Panc1 (cell line): ENCODE measurements at regions not wholly inside any gene's neighbourhood (a gene's known extent, or its start where the extent isn't known, plus 50 kb on each side); places are given as distances from the start of the nearest gene placed in this dataset.

Experiments
- ATAC-seq: fragments of 200-7000 bp; cut with Tn5 transposase; 2 replicates; pipeline ENCODE4 v1.9.1; 2020; ENCODE audit warnings: mild to moderate bottlenecking, moderate library complexity
- BruUV-seq: library from RNA; stranded (reverse); fragments of 400-500 nt; replicated peaks from 2 replicates; lab custom pipeline; 2021; lab: Mats Ljungman, UMichigan
- CTCF ChIA-PET: fragments of 300-600 bp; sonication (Branson Sonifier 250); formaldehyde crosslinking; loops from one replicate; lab custom pipeline; 2022; ENCODE audit warnings: antibody characterized with exemption; lab: Charles Lee
- POLR2A ChIA-PET: fragments of 300-600 bp; sonication (Branson Sonifier 250); formaldehyde crosslinking; loops from one replicate; lab custom pipeline; 2022; ENCODE audit warnings: antibody characterized with exemption; lab: Charles Lee
- DNase-seq: peaks from one replicate; pipeline ENCODE4 v3.0.0-alpha.2; 2010; ENCODE audit warnings: low read depth, low spot score
- H3K27ac ChIP-seq: 2 replicates; pipeline ENCODE4 v1.5.1; 2011; ENCODE audit warnings: mild to moderate bottlenecking, low read length, inconsistent platforms
- H3K27me3 ChIP-seq: fragments of 200-500 bp; sonication (Bioruptor generic); 2 replicates; pipeline ENCODE4 v1.6.0; 2014; ENCODE audit warnings: low read length, inconsistent platforms; ENCODE audit not compliant: control insufficient read depth, insufficient read depth
- H3K36me3 ChIP-seq: fragments of 200-500 bp; sonication (Bioruptor generic); 2 replicates; pipeline ENCODE4 v1.5.1; 2014; ENCODE audit warnings: inconsistent platforms, mild to moderate bottlenecking, low read length, moderate library complexity; ENCODE audit not compliant: control insufficient read depth, insufficient read depth
- H3K4me1 ChIP-seq: 2 replicates; pipeline ENCODE4 v1.5.1; 2011; ENCODE audit warnings: inconsistent platforms, mild to moderate bottlenecking, low read length, moderate library complexity; ENCODE audit not compliant: control insufficient read depth, insufficient read depth
- H3K4me3 ChIP-seq, 2 experiments: 2 replicates each; pipeline ENCODE4 v1.5.1; 2011 to 2012; ENCODE audit warnings: low read depth in 2 of 2, low read length in 2 of 2, mild to moderate bottlenecking in 2 of 2, inconsistent platforms in 1 of 2, moderate library complexity in 1 of 2
- H3K9me3 ChIP-seq: fragments of 200-500 bp; sonication (Bioruptor generic); 2 replicates; pipeline ENCODE4 v1.5.1; 2014; ENCODE audit warnings: low read depth, mild to moderate bottlenecking, inconsistent platforms, low read length, moderate library complexity; ENCODE audit not compliant: control insufficient read depth, insufficient read depth
- POLR2AphosphoS5 ChIP-seq: IDR thresholded peaks from 2 replicates; pipeline ENCODE4 v1.6.1; 2012; ENCODE audit warnings: mild to moderate bottlenecking, low read depth, low read length, moderate library complexity
- REST ChIP-seq, 2 experiments: IDR thresholded peaks; 2 replicates each; pipeline ENCODE4 v1.6.1; 2011 to 2012; ENCODE audit warnings: low read depth in 2 of 2, control low read depth in 1 of 2, low read length in 1 of 2, mild to moderate bottlenecking in 1 of 2, moderate library complexity in 1 of 2; ENCODE audit not compliant: insufficient read depth in 1 of 2
- SIN3A ChIP-seq: IDR thresholded peaks from 2 replicates; pipeline ENCODE4 v1.6.1; 2012; ENCODE audit warnings: low read depth, mild to moderate bottlenecking, low read length, moderate library complexity, borderline replicate concordance; ENCODE audit not compliant: insufficient read depth
- TCF7L2 ChIP-seq: IDR thresholded peaks from 2 replicates; pipeline ENCODE4 v1.6.1; 2011; ENCODE audit warnings: mild to moderate bottlenecking, low read depth, low read length, inconsistent platforms
- in situ Hi-C: cut with HindIII; loops from 2 replicates; pipeline ENCODE4 v1.10.0; 2016; ENCODE audit warnings: low sequenced_read_pairs, low pct_unique_long_range_greater_than_20kb
- intact Hi-C: fragments of 100-400 bp; cut with micrococcal nuclease; formaldehyde crosslinking; loops from one replicate; pipeline ENCODE4 v1.10.0; 2022; ENCODE audit not compliant: unreplicated experiment
- TF ChIP-seq, protein P1 (sequence below): fragments of 450-650 bp; IDR thresholded peaks from 2 replicates; pipeline ENCODE4 v1.5.1; 2017; ENCODE audit warnings: mild to moderate bottlenecking

GRCh38 chr3:3237979-3238378 is 58.5 kb upstream of the CRBN start:
- H3K9me3 ChIP-seq: no peaks in the 10 kb centered on the region
- no peak overlapping the region for H3K4me3 ChIP-seq
- ATAC-seq (no peak), DNase-seq (no peak)
- CTCF ChIA-PET: no interaction called here
- in situ Hi-C loops (no loop called here), intact Hi-C loops (no loop called here)
- no peak overlapping the region for H3K27ac ChIP-seq
- POLR2A ChIA-PET: no interaction called here
- no TSS peak for BruUV-seq
- no peaks in the 10 kb centered on the region for H3K36me3 ChIP-seq
- TF ChIP-seq POLR2AphosphoS5: no peak
- TF ChIP-seq SIN3A: no peak
- no peak for TF ChIP-seq REST (IDR thresholded peaks at IDR 0.05; ENCODE audit: insufficient read depth in 1 of 2, low read depth in 2 of 2, low read length in 1 of 2)
- TF ChIP-seq TCF7L2: no peak
- TF ChIP-seq, protein P1, sequence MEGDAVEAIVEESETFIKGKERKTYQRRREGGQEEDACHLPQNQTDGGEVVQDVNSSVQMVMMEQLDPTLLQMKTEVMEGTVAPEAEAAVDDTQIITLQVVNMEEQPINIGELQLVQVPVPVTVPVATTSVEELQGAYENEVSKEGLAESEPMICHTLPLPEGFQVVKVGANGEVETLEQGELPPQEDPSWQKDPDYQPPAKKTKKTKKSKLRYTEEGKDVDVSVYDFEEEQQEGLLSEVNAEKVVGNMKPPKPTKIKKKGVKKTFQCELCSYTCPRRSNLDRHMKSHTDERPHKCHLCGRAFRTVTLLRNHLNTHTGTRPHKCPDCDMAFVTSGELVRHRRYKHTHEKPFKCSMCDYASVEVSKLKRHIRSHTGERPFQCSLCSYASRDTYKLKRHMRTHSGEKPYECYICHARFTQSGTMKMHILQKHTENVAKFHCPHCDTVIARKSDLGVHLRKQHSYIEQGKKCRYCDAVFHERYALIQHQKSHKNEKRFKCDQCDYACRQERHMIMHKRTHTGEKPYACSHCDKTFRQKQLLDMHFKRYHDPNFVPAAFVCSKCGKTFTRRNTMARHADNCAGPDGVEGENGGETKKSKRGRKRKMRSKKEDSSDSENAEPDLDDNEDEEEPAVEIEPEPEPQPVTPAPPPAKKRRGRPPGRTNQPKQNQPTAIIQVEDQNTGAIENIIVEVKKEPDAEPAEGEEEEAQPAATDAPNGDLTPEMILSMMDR: no peak
- no peaks in the 10 kb centered on the region for H3K4me1 ChIP-seq
- H3K27me3 ChIP-seq: no peaks in the 10 kb centered on the region

DNA sequence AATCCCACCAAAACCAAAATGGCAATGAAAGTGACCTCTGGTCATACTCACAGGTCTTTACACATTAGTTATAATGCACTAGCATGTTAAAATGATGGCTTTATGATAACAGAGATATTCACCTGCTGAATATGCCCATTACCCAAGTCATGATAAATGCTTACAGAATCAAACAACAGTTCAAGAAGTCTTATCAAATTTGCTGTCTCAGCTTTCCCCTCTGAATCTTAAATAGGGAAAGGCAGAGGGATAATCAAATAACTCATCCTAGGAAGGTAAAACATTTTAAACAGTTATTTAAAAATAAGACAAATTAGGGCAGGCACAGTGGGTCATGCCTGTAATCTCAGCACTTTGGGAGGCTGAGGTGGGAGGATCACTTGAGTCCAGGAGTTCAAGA is 52.8 kb upstream of the CRBN start:
- Histone ChIP-seq H3K4me1 (no peaks in the 10 kb centered on the region), H3K36me3 (no peaks in the 10 kb centered on the region), H3K27me3 (no peaks in the 10 kb centered on the region), H3K9me3 (no peaks in the 10 kb centered on the region), H3K27ac (no peak overlapping the region), H3K4me3 (no peak overlapping the region)
- TF ChIP-seq, protein P1: no peak
- TF ChIP-seq POLR2AphosphoS5 (no peak), REST (IDR thresholded peaks at IDR 0.05; ENCODE audit: insufficient read depth in 1 of 2, low read depth in 2 of 2, low read length in 1 of 2) (no peak), SIN3A (no peak), TCF7L2 (no peak)
- no peak for ATAC-seq
- ChIA-PET POLR2A (no interaction called here), CTCF (no interaction called here)
- intact Hi-C loops: no loop called here
- no TSS peak for BruUV-seq
- DNase-seq: no peak
- in situ Hi-C loops: no loop called here
